Endothelial cell of umbilical vein (primary cell): ENCODE measurements at regions not wholly inside any gene's neighbourhood (a gene's known extent, or its start where the extent isn't known, plus 50 kb on each side); places are given as distances from the start of the nearest gene placed in this dataset.

ENCODE experiments used
- BruUV-seq: library from RNA; stranded (reverse); fragments of 400-500 nt; replicated peaks from 2 replicates; lab custom pipeline; 2021; lab: Mats Ljungman, UMichigan
- CTCF ChIA-PET: fragments of 300-600, 350-600 bp; sonication (Branson Sonifier 250); formaldehyde crosslinking; loops from one replicate; lab custom pipeline; 2021; ENCODE audit warnings: antibody characterized with exemption, inconsistent platforms; lab: Charles Lee
- POLR2A ChIA-PET: fragments of 300-600, 350-600 bp; sonication (Branson Sonifier 250); formaldehyde crosslinking; loops from one replicate; lab custom pipeline; 2021; ENCODE audit warnings: antibody characterized with exemption, inconsistent platforms; lab: Charles Lee
- DNase-seq: peaks from one replicate; pipeline ENCODE4 v3.0.0-alpha.2; 2011; ENCODE audit warnings: low read depth, low spot score
- FAIRE-seq: peaks from 2 replicates; lab custom pipeline; 2011; peaks lifted over from hg19 to GRCh38; lab: Jason Lieb, UNC
- H2AFZ ChIP-seq: 2 replicates; pipeline ENCODE4 v1.6.0; 2012; ENCODE audit warnings: low read depth, low read length, control low read depth, inconsistent platforms
- H3K27ac ChIP-seq: 2 replicates; pipeline ENCODE4 v1.5.1; 2011; ENCODE audit warnings: low read depth, mild to moderate bottlenecking, control low read depth, low read length, moderate library complexity; ENCODE audit not compliant: insufficient read depth
- H3K27me3 ChIP-seq, 2 experiments: 2 replicates each; pipeline versions ENCODE4 v1.6.0 to v1.6.1; 2011; ENCODE audit warnings: low read length in 2 of 2, mixed read lengths in 1 of 2; ENCODE audit not compliant: control insufficient read depth in 2 of 2, insufficient read depth in 2 of 2
- H3K36me3 ChIP-seq, 2 experiments: 2 replicates in 1 of 2; 3 replicates in 1 of 2; pipeline ENCODE4 v1.5.1; 2011; ENCODE audit warnings: low read length in 2 of 2, mild to moderate bottlenecking in 1 of 2, moderate library complexity in 1 of 2; ENCODE audit not compliant: control insufficient read depth in 2 of 2, insufficient read depth in 2 of 2; ENCODE audit errors: extremely low read depth in 1 of 2
- H3K4me1 ChIP-seq: 3 replicates; pipeline ENCODE4 v1.5.1; 2011; ENCODE audit warnings: mild to moderate bottlenecking, low read length; ENCODE audit not compliant: control insufficient read depth, insufficient read depth; ENCODE audit errors: extremely low read depth
- H3K4me2 ChIP-seq: 2 replicates; pipeline ENCODE4 v1.6.1; 2011; ENCODE audit warnings: low read length, control low read depth, mixed read lengths; ENCODE audit not compliant: insufficient read depth
- H3K4me3 ChIP-seq, 3 experiments: fragments of 200-600 bp in 1 of 3; sonication (generic), shearing (Covaris generic) in 1 of 3; replicated peaks in 1 of 3; 2 replicates each; pipeline ENCODE4 v1.5.1; 2011 to 2016; ENCODE audit warnings: control low read depth in 3 of 3, low read length in 3 of 3, mild to moderate bottlenecking in 2 of 3, inconsistent platforms in 1 of 3, low read depth in 1 of 3, moderate library complexity in 1 of 3; ENCODE audit not compliant: insufficient read depth in 1 of 3
- H3K79me2 ChIP-seq: 2 replicates; pipeline ENCODE4 v1.6.0; 2012; ENCODE audit warnings: low read length, inconsistent platforms; ENCODE audit not compliant: control insufficient read depth, insufficient read depth
- H3K9ac ChIP-seq: replicated peaks from 2 replicates; pipeline ENCODE3; 2011; ENCODE audit warnings: low read length, control low read depth; ENCODE audit not compliant: insufficient read depth; ENCODE audit errors: extremely low read depth
- H3K9me1 ChIP-seq: replicated peaks from 3 replicates; pipeline ENCODE4 v1.6.0; 2011; ENCODE audit warnings: mild to moderate bottlenecking, low read length; ENCODE audit not compliant: control insufficient read depth, insufficient read depth; ENCODE audit errors: extremely low read depth
- H3K9me3 ChIP-seq: replicated peaks from 2 replicates; pipeline ENCODE4 v1.5.1; 2012; ENCODE audit warnings: low read length, inconsistent platforms; ENCODE audit not compliant: control insufficient read depth, insufficient read depth
- H4K20me1 ChIP-seq: replicated peaks from 2 replicates; pipeline ENCODE3; 2011; ENCODE audit warnings: mild to moderate bottlenecking, low read length; ENCODE audit not compliant: control insufficient read depth, insufficient read depth; ENCODE audit errors: extremely low read depth
- EZH2 ChIP-seq: IDR thresholded peaks from 2 replicates; pipeline ENCODE4 v1.6.1; 2012; ENCODE audit warnings: borderline replicate concordance, low read depth, mild to moderate bottlenecking, moderate library complexity, low read length, inconsistent platforms; ENCODE audit not compliant: severe bottlenecking
- FOS ChIP-seq: IDR thresholded peaks from 2 replicates; pipeline ENCODE4 v1.6.1; 2011; ENCODE audit warnings: mild to moderate bottlenecking, low read length, moderate library complexity, borderline replicate concordance; ENCODE audit not compliant: insufficient read depth
- GATA2 ChIP-seq: IDR thresholded peaks from 2 replicates; pipeline ENCODE4 v1.7.0; 2011; ENCODE audit warnings: low read depth, mild to moderate bottlenecking, moderate library complexity, mixed read lengths, low read length; ENCODE audit not compliant: insufficient read length, insufficient read depth
- JUN ChIP-seq: IDR thresholded peaks from 2 replicates; pipeline ENCODE4 v1.6.1; 2011; ENCODE audit warnings: borderline replicate concordance, low read depth; ENCODE audit not compliant: insufficient read length, insufficient read depth
- MAX ChIP-seq: IDR thresholded peaks from 2 replicates; pipeline ENCODE4 v1.6.1; 2011; ENCODE audit not compliant: insufficient read depth, insufficient read length
- MYC ChIP-seq: IDR thresholded peaks from one replicate; pipeline ENCODE4 v1.6.1; 2011; ENCODE audit warnings: mild to moderate bottlenecking, low read depth, low read length
- POLR2A ChIP-seq: IDR thresholded peaks from 2 replicates; pipeline ENCODE4 v1.6.1; 2012; ENCODE audit warnings: low read depth, mild to moderate bottlenecking, control low read depth, low read length
- POLR2AphosphoS5 ChIP-seq: IDR thresholded peaks from 2 replicates; pipeline ENCODE4 v1.6.1; 2012; ENCODE audit warnings: low read depth, mild to moderate bottlenecking, control low read depth, low read length, moderate library complexity; ENCODE audit not compliant: insufficient read depth
- dilution Hi-C: fragments of 300-500 bp; cut with MboI; formaldehyde crosslinking; loops from one replicate; pipeline ENCODE4 v1.15.0; 2019; ENCODE audit warnings: low sequenced_read_pairs; ENCODE audit not compliant: extremely low pct_ligation_motif_present
- intact Hi-C: fragments of 100-400 bp; cut with micrococcal nuclease; formaldehyde crosslinking; loops from one replicate; pipeline ENCODE4 v1.10.0; 2022
- TF ChIP-seq, protein P1 (sequence below), 2 donors: IDR thresholded peaks; 1 replicate in 1 of 2; 2 replicates in 1 of 2; pipeline ENCODE4 v1.5.1; 2011; ENCODE audit warnings: low read length in 2 of 2, mild to moderate bottlenecking in 2 of 2, moderate library complexity in 2 of 2, control low read depth in 1 of 2, inconsistent platforms in 1 of 2, low read depth in 1 of 2; ENCODE audit not compliant: insufficient read depth in 1 of 2; ENCODE audit errors: extremely low read depth in 1 of 2

- DNase-seq (no peak), FAIRE-seq (no peak)
- Histone ChIP-seq H3K4me1 (no peaks in the 10 kb centered on the region), H3K27ac (no peak overlapping the region), H3K9ac (no peak overlapping the region), H3K9me1 (no peaks in the 10 kb centered on the region), H2AFZ (no peak overlapping the region), H3K27me3 (no peaks in the 10 kb centered on the region), H3K79me2 (no peaks in the 10 kb centered on the region), H3K36me3 (no peaks in the 10 kb centered on the region), H4K20me1 (no peaks in the 10 kb centered on the region), H3K9me3 (no peaks in the 10 kb centered on the region), H3K4me2 (no peak overlapping the region), H3K4me3 (no peak overlapping the region)
- CTCF ChIA-PET = no interaction called here
- TF ChIP-seq GATA2 (no peak), FOS (no peak), EZH2 (no peak), MAX (no peak), POLR2AphosphoS5 (no peak), POLR2A (no peak), JUN (no peak), MYC (no peak)
- TF ChIP-seq, protein P1, sequence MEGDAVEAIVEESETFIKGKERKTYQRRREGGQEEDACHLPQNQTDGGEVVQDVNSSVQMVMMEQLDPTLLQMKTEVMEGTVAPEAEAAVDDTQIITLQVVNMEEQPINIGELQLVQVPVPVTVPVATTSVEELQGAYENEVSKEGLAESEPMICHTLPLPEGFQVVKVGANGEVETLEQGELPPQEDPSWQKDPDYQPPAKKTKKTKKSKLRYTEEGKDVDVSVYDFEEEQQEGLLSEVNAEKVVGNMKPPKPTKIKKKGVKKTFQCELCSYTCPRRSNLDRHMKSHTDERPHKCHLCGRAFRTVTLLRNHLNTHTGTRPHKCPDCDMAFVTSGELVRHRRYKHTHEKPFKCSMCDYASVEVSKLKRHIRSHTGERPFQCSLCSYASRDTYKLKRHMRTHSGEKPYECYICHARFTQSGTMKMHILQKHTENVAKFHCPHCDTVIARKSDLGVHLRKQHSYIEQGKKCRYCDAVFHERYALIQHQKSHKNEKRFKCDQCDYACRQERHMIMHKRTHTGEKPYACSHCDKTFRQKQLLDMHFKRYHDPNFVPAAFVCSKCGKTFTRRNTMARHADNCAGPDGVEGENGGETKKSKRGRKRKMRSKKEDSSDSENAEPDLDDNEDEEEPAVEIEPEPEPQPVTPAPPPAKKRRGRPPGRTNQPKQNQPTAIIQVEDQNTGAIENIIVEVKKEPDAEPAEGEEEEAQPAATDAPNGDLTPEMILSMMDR (IDR thresholded peaks at IDR 0.05; ENCODE audit: extremely low read depth in 1 of 2, insufficient read depth in 1 of 2, low read depth in 1 of 2, low read length in 2 of 2) = no peak
- POLR2A ChIA-PET = no interaction called here
- no TSS peak for BruUV-seq
- intact Hi-C loops = no loop called here
- dilution Hi-C loops = no loop called here
Measured at GRCh38 chrY:7942711-7943110, 1031.2 kb upstream of the AMELY start.
